Gastroesophageal sphincter (tissue), 4 donors: ENCODE measurements at regions not wholly inside any gene's neighbourhood (a gene's known extent, or its start where the extent isn't known, plus 50 kb on each side); places are given as distances from the start of the nearest gene placed in this dataset.

ENCODE experiments used
- ATAC-seq: fragments of 150-250 bp; one replicate; pipeline ENCODE4 v1.9.1; 2016; ENCODE audit warnings: mild to moderate bottlenecking, moderate library complexity
- H3K27ac ChIP-seq, 4 donors: fragments of 200-600 bp; sonication (generic) in 3 of 4; 1 replicate in 3 of 4; 2 replicates in 1 of 4; pipeline ENCODE4 v1.5.1; 2016 to 2019
- H3K27me3 ChIP-seq: fragments of 200-600 bp; sonication (generic); one replicate; pipeline ENCODE4 v1.5.1; 2019
- H3K36me3 ChIP-seq, 2 donors: fragments of 200-600 bp; sonication (generic); one replicate each; pipeline ENCODE4 v1.5.1; 2019; ENCODE audit warnings: control low read depth in 1 of 2
- H3K4me1 ChIP-seq, 3 donors: fragments of 200-600 bp; sonication (generic); 1 replicate in 2 of 3; 2 replicates in 1 of 3; pipeline ENCODE4 v1.5.1; 2016 to 2019; ENCODE audit warnings: control low read depth in 2 of 3
- H3K4me3 ChIP-seq, 2 donors: fragments of 200-600 bp; sonication (generic); one replicate each; pipeline ENCODE4 v1.5.1; 2019; ENCODE audit warnings: mild to moderate bottlenecking in 1 of 2, moderate library complexity in 1 of 2
- H3K9me3 ChIP-seq, 3 donors: fragments of 200-600 bp; sonication (generic); one replicate each; pipeline ENCODE4 v1.5.1; 2017 to 2019; ENCODE audit warnings: control low read depth in 2 of 3
- EP300 ChIP-seq: sonication (generic); formaldehyde crosslinking; IDR thresholded peaks from one replicate; pipeline ENCODE4 v1.6.1; 2017; ENCODE audit warnings: antibody characterized with exemption, mild to moderate bottlenecking
- POLR2A ChIP-seq, 2 donors: fragments of 450-650 bp; IDR thresholded peaks; one replicate each; pipeline ENCODE4 v1.6.1; 2017; ENCODE audit warnings: antibody characterized with exemption in 2 of 2, mild to moderate bottlenecking in 2 of 2, moderate library complexity in 1 of 2
- POLR2AphosphoS5 ChIP-seq: sonication (generic); formaldehyde crosslinking; IDR thresholded peaks from one replicate; pipeline ENCODE4 v1.6.1; 2017; ENCODE audit warnings: antibody characterized with exemption
- WGBS, 2 donors: methylation state at CpG; one replicate each; pipeline ENCODE4 v1.1.5; 2018; ENCODE audit warnings: low coverage in 1 of 2; 5-methylcytosine and 5-hydroxymethylcytosine counted together
- TF ChIP-seq, protein P1 (sequence below), 4 experiments: fragments of 200-600 bp in 2 of 4; fragments of 450-650 bp in 2 of 4; sonication (generic) in 1 of 4; IDR thresholded peaks; one replicate each; pipeline ENCODE4 v1.5.1; 2017 to 2019; ENCODE audit warnings: antibody characterized with exemption in 4 of 4, mild to moderate bottlenecking in 2 of 4, moderate library complexity in 2 of 4

DNA sequence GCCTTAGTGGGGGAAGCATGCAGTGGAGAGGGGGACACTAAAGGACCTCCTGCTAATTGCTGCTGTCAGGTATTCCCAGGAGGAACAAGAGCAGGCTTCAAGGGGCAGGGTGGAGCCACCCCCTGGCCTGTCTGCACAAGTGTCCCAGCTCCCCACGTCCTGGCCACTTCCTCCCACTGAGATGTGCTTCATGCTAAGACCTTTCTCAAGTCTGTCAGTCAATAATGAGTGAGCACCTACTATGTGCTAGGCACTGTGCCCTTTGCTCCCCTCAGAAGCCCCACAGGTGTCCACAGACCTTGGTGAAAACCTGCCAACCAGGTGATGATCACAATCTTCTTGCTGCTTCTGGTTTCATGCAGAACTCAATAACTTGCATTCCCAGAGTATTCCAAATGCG, 147.9 kb downstream of the UNC5CL start:
- ATAC-seq = no peak
- H3K4me1 ChIP-seq = no peaks in the 10 kb centered on the region
- H3K4me3 ChIP-seq = no peak overlapping the region
- H3K36me3 ChIP-seq = no peaks in the 10 kb centered on the region
- TF ChIP-seq POLR2A (IDR thresholded peaks at IDR 0.05) (no peak), POLR2AphosphoS5 (no peak), EP300 (no peak)
- TF ChIP-seq, protein P1, sequence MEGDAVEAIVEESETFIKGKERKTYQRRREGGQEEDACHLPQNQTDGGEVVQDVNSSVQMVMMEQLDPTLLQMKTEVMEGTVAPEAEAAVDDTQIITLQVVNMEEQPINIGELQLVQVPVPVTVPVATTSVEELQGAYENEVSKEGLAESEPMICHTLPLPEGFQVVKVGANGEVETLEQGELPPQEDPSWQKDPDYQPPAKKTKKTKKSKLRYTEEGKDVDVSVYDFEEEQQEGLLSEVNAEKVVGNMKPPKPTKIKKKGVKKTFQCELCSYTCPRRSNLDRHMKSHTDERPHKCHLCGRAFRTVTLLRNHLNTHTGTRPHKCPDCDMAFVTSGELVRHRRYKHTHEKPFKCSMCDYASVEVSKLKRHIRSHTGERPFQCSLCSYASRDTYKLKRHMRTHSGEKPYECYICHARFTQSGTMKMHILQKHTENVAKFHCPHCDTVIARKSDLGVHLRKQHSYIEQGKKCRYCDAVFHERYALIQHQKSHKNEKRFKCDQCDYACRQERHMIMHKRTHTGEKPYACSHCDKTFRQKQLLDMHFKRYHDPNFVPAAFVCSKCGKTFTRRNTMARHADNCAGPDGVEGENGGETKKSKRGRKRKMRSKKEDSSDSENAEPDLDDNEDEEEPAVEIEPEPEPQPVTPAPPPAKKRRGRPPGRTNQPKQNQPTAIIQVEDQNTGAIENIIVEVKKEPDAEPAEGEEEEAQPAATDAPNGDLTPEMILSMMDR (IDR thresholded peaks at IDR 0.05) = no peak
- H3K27me3 ChIP-seq = no peaks in the 10 kb centered on the region
- H3K27ac ChIP-seq = no peak overlapping the region
- WGBS, 2 donors = 88 to 100% methylated on average over 1 of the region's 2 CpGs
- no peaks in the 10 kb centered on the region for H3K9me3 ChIP-seq

DNA sequence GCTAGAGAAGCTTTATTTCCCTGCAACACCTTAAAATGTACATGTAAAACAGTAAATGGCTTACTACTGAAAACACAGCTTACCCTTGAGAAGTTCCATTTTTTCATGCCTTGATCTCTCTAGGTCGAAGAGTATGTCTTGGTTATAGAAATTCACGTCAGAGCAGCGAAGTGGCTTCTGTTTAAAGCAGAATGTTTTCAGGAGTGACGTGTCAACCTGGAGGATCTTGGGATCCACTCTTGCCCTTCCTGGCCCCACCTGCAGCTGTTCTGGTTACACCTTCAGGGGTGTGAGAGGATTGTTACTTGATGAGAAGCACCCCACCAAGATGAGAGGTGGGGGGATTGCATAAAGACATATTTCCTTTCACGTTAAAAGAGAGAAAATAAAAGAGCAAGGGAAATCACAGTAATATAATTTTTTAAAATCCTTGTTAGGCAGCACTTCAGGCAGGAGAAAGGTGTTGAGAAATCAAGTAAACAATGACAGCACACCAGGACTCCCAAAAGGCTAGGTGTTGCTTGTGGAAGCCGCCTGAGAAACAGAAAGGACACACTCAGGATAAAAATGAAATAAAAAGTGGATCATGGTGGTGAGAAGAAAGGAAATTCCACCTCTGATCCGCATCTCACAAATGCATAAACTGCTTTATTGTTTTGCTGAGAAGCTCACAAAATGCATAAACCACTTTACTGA, 149.7 kb downstream of the UNC5CL start:
- no peak overlapping the region for H3K4me3 ChIP-seq
- H3K4me1 ChIP-seq = no peaks in the 10 kb centered on the region
- TF ChIP-seq POLR2A (IDR thresholded peaks at IDR 0.05) = no peak
- TF ChIP-seq POLR2AphosphoS5 = no peak
- no peak for TF ChIP-seq EP300
- TF ChIP-seq, protein P1 (IDR thresholded peaks at IDR 0.05) = no peak
- H3K27me3 ChIP-seq = no peaks in the 10 kb centered on the region
- H3K36me3 ChIP-seq = no peaks in the 10 kb centered on the region
- 88% methylated on average over 6 to 7 of the region's 7 CpGs for WGBS, 2 donors
- no peak for ATAC-seq
- no peak overlapping the region for H3K27ac ChIP-seq
- H3K9me3 ChIP-seq = no peaks in the 10 kb centered on the region

DNA sequence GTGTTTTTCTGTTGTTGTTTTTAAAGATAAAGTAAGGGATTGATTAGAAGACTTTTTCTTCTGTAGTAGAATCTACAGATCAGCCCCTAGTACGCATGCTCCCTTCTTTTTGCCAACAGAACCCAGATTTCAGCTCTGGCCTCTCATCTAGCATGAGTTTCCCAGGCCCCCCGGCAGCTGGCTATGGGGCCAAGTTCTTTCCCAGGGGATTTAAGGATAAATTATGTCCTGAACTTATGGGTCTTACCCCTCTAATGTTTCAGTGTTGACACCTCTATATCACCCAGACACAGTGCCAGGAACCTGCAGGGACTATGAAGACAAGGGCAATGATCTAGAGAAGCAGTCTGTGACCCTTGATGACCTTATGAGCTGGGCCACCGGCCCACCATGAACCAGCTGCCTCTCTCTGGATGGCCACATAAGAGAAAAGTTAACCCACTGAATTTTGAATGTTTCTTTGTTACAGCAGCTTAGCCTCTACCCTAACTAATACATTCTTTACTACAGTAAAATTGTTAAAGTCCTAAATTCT, 150.5 kb downstream of the UNC5CL start:
- ATAC-seq = no peak
- TF ChIP-seq EP300 (no peak), POLR2A (IDR thresholded peaks at IDR 0.05) (no peak)
- 59 to 75% methylated on average over 2 to 3 of the region's 3 CpGs for WGBS, 2 donors
- Histone ChIP-seq H3K9me3 (no peaks in the 10 kb centered on the region), H3K4me1 (no peaks in the 10 kb centered on the region), H3K4me3 (no peak overlapping the region), H3K27me3 (no peaks in the 10 kb centered on the region), H3K36me3 (no peaks in the 10 kb centered on the region), H3K27ac (no peak overlapping the region)

DNA sequence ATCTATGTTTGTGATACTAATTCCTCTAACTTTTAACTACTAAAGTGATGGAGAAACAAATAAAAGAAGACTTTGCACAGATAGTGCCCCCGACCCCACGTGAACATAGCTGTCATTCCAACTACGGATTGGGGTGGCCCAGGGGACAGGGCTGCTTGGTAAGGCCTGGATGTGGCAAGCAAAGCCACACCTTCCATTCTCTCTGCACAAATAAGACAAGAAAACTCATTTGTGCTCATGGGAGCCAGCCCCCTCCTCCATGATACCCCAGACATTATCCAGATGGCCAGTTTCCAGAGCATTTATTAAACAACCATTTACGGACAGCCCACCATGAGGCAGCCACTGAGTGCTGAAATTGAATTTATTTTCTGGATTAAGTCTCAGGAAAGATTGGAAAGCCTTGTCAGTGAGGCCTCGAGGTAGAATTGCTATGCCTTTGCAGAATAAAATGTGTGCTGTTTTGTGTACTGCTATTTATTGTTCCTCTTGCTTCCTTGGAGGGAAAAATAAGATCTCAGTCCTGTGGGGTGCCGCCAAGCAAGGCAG, 151.2 kb downstream of the UNC5CL start:
- no peak for ATAC-seq
- Histone ChIP-seq H3K4me1 (no peaks in the 10 kb centered on the region), H3K4me3 (no peak overlapping the region), H3K9me3 (no peaks in the 10 kb centered on the region), H3K36me3 (no peaks in the 10 kb centered on the region), H3K27me3 (no peaks in the 10 kb centered on the region), H3K27ac (no peak overlapping the region)
- 62 to 93% methylated on average over 2 to 6 of the region's 6 CpGs for WGBS, 2 donors
- TF ChIP-seq, protein P1 (IDR thresholded peaks at IDR 0.05) = no peak
- TF ChIP-seq POLR2AphosphoS5 (no peak), POLR2A (IDR thresholded peaks at IDR 0.05) (no peak), EP300 (no peak)

DNA sequence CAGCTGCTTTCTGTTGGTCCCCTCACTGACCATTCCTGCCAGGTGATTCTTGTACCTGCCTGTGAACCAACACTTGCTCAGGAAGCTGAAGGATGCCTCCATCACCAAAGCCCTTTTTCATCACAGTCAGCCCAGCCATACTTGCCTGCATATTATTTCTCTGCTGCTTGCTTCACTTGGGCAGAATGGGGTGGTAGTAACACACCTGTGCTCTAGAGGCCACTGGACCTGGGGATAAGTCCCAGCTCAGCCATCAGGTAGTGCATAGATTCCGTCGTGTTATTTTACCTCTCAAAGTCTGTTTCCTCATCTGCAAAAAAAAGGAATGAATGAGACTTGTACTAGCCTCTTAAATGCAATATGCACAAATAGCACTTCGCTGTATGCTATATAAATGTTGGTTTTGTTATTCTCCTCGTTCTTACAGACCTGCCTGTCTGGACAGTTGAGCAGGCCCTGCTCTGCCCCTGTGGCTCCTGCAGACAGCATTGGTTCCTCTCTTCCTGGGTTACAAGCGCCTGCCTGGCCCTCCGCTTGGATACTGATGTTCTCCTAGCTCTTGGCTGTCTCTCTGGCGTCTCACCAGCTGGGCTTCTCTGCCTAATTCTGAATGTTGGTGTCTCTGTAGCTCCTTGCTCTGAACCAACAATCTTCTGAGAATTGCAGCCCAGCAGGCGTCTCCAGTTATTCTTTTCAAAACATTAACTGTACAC, 151.8 kb downstream of the UNC5CL start:
- 72 to 79% methylated on average over 4 to 8 of the region's 8 CpGs for WGBS, 2 donors
- ATAC-seq = no peak
- TF ChIP-seq EP300 (no peak), POLR2A (IDR thresholded peaks at IDR 0.05) (no peak), POLR2AphosphoS5 (no peak)
- TF ChIP-seq, protein P1 (IDR thresholded peaks at IDR 0.05) = no peak

More for the DNA sequence above, 151.8 kb downstream of the UNC5CL start:
- no peaks in the 10 kb centered on the region for H3K9me3 ChIP-seq
- H3K27me3 ChIP-seq = no peaks in the 10 kb centered on the region
- no peak overlapping the region for H3K27ac ChIP-seq
- no peaks in the 10 kb centered on the region for H3K36me3 ChIP-seq
- H3K4me3 ChIP-seq = no peak overlapping the region
- no peaks in the 10 kb centered on the region for H3K4me1 ChIP-seq
